H9 (cell line): ENCODE measurements at regions not wholly inside any gene's neighbourhood (a gene's known extent, or its start where the extent isn't known, plus 50 kb on each side); places are given as distances from the start of the nearest gene placed in this dataset.

Experiments used
- DNase-seq: peaks from one replicate; pipeline ENCODE4 v3.0.0-alpha.2; 2017
- H2AFZ ChIP-seq: one replicate; pipeline ENCODE4 v1.6.1; 2013; ENCODE audit warnings: mild to moderate bottlenecking, low read length, control low read depth, moderate library complexity
- H2AK5ac ChIP-seq: 2 replicates; pipeline ENCODE4 v1.6.1; 2013; ENCODE audit warnings: low read length, control low read depth, mixed read lengths; ENCODE audit not compliant: insufficient read length
- H2BK120ac ChIP-seq: one replicate; pipeline ENCODE4 v1.6.1; 2013; ENCODE audit warnings: low read depth, mild to moderate bottlenecking, low read length, control low read depth, inconsistent platforms; ENCODE audit not compliant: poor library complexity, severe bottlenecking
- H2BK12ac ChIP-seq: 2 replicates; pipeline ENCODE4 v1.6.1; 2013; ENCODE audit warnings: low read length, control low read depth, mixed read lengths, low read depth; ENCODE audit not compliant: insufficient read length
- H2BK15ac ChIP-seq: 2 replicates; pipeline ENCODE4 v1.6.1; 2013; ENCODE audit warnings: low read depth, low read length, control low read depth
- H2BK20ac ChIP-seq: one replicate; pipeline ENCODE4 v1.6.1; 2013; ENCODE audit warnings: low read depth, mild to moderate bottlenecking, low read length, control low read depth, inconsistent platforms; ENCODE audit not compliant: poor library complexity, severe bottlenecking
- H2BK5ac ChIP-seq: 2 replicates; pipeline ENCODE4 v1.6.1; 2013; ENCODE audit warnings: low read length, control low read depth, mixed read lengths; ENCODE audit not compliant: insufficient read length
- H3K14ac ChIP-seq: 2 replicates; pipeline ENCODE4 v1.6.1; 2013; ENCODE audit warnings: low read length, control low read depth; ENCODE audit not compliant: insufficient read depth
- H3K18ac ChIP-seq: 2 replicates; pipeline ENCODE4 v1.6.1; 2013; ENCODE audit warnings: low read depth, mild to moderate bottlenecking, mixed read lengths, low read length, control low read depth; ENCODE audit not compliant: insufficient read length
- H3K23ac ChIP-seq: 2 replicates; pipeline ENCODE4 v1.6.1; 2013; ENCODE audit warnings: low read length, control low read depth, mixed read lengths, low read depth; ENCODE audit not compliant: insufficient read length
- H3K23me2 ChIP-seq: 2 replicates; pipeline ENCODE4 v1.6.1; 2013; ENCODE audit warnings: low read depth, mild to moderate bottlenecking, mixed read lengths, low read length, control low read depth; ENCODE audit not compliant: insufficient read length, poor library complexity, severe bottlenecking
- H3K27ac ChIP-seq: 2 replicates; pipeline ENCODE4 v1.5.1; 2013; ENCODE audit warnings: low read length, control low read depth, mixed read lengths, low read depth; ENCODE audit not compliant: insufficient read length
- H3K27me3 ChIP-seq: 2 replicates; pipeline ENCODE4 v1.6.1; 2013; ENCODE audit warnings: low read length, control low read depth, inconsistent platforms; ENCODE audit not compliant: insufficient read depth
- H3K4ac ChIP-seq: 2 replicates; pipeline ENCODE4 v1.6.1; 2013; ENCODE audit warnings: low read depth, mild to moderate bottlenecking, control low read depth, inconsistent platforms, low read length, moderate library complexity
- H3K4me1 ChIP-seq: 2 replicates; pipeline ENCODE4 v1.6.1; 2013; ENCODE audit warnings: low read length, control low read depth, inconsistent platforms; ENCODE audit not compliant: insufficient read depth
- H3K4me2 ChIP-seq: 2 replicates; pipeline ENCODE4 v1.6.1; 2013; ENCODE audit warnings: low read length, control low read depth, mixed read lengths; ENCODE audit not compliant: insufficient read length, insufficient read depth
- H3K56ac ChIP-seq: 2 replicates; pipeline ENCODE4 v1.6.1; 2013; ENCODE audit warnings: low read depth, mild to moderate bottlenecking, mixed read lengths, low read length, control low read depth; ENCODE audit not compliant: insufficient read length
- H3K79me1 ChIP-seq: 2 replicates; pipeline ENCODE4 v1.6.1; 2013; ENCODE audit warnings: low read depth, mild to moderate bottlenecking, moderate library complexity, low read length, control low read depth, inconsistent platforms; ENCODE audit not compliant: insufficient read depth, poor library complexity, severe bottlenecking
- H3K79me2 ChIP-seq: 2 replicates; pipeline ENCODE4 v1.6.1; 2013; ENCODE audit warnings: low read length, control low read depth, inconsistent platforms; ENCODE audit not compliant: insufficient read depth
- H3K9ac ChIP-seq: 2 replicates; pipeline ENCODE4 v1.6.1; 2013; ENCODE audit warnings: low read length, control low read depth, mixed read lengths; ENCODE audit not compliant: insufficient read length; ENCODE audit errors: extremely low read depth
- H3K9me3 ChIP-seq: one replicate; pipeline ENCODE4 v1.6.1; 2013; ENCODE audit warnings: low read depth, low read length, inconsistent platforms; ENCODE audit not compliant: control insufficient read depth
- H3T11ph ChIP-seq: one replicate; pipeline ENCODE4 v1.6.1; 2013; ENCODE audit warnings: mild to moderate bottlenecking, low read length, control low read depth, inconsistent platforms
- H4K20me1 ChIP-seq: one replicate; pipeline ENCODE4 v1.6.1; 2013; ENCODE audit not compliant: control insufficient read depth, insufficient read length, insufficient read depth
- H4K5ac ChIP-seq: 2 replicates; pipeline ENCODE4 v1.6.1; 2013; ENCODE audit warnings: low read depth, mild to moderate bottlenecking, mixed read lengths, low read length, control low read depth; ENCODE audit not compliant: insufficient read length
- H4K8ac ChIP-seq: replicated peaks from 2 replicates; pipeline ENCODE4 v1.6.1; 2013; ENCODE audit warnings: low read length, control low read depth, mixed read lengths, low read depth; ENCODE audit not compliant: insufficient read length
- H4K91ac ChIP-seq: 2 replicates; pipeline ENCODE4 v1.6.1; 2013; ENCODE audit warnings: low read depth, mild to moderate bottlenecking, moderate library complexity, mixed read lengths, low read length, control low read depth; ENCODE audit not compliant: insufficient read length
- H3K27ac Mint-ChIP-seq, 3 experiments: 2 replicates in 2 of 3; 3 replicates in 1 of 3; pipeline ENCODE4 v1.8.0; 2020 to 2021; ENCODE audit warnings: mixed read lengths in 3 of 3, mild to moderate bottlenecking in 1 of 3, moderate library complexity in 1 of 3
- H3K27me3 Mint-ChIP-seq: 2 replicates; pipeline ENCODE4 v1.8.0; 2021; ENCODE audit warnings: low read depth, mild to moderate bottlenecking, moderate library complexity, mixed read lengths
- H3K36me3 Mint-ChIP-seq, 3 experiments: 2 replicates in 2 of 3; 3 replicates in 1 of 3; pipeline ENCODE4 v1.8.0; 2020 to 2021; ENCODE audit warnings: low read depth in 3 of 3, mixed read lengths in 3 of 3; ENCODE audit not compliant: insufficient read depth in 1 of 3
- H3K4me1 Mint-ChIP-seq, 2 experiments: 2 replicates each; pipeline ENCODE4 v1.8.0; 2020; ENCODE audit warnings: mixed read lengths in 2 of 2
- H3K4me3 Mint-ChIP-seq, 2 experiments: 2 replicates in 1 of 2; 3 replicates in 1 of 2; pipeline ENCODE4 v1.8.0; 2020 to 2021; ENCODE audit warnings: mild to moderate bottlenecking in 2 of 2, mixed read lengths in 2 of 2, moderate library complexity in 1 of 2
- H3K9me3 Mint-ChIP-seq, 2 experiments: 2 replicates in 1 of 2; 3 replicates in 1 of 2; pipeline ENCODE4 v1.8.0; 2020; ENCODE audit warnings: mild to moderate bottlenecking in 2 of 2, mixed read lengths in 2 of 2, moderate library complexity in 1 of 2
- WGBS: extraction: QIAGEN DNeasy Blood & Tissue Kit; methylation state at CpG from one replicate; pipeline ENCODE4 v1.1.7; 2013; ENCODE audit warnings: missing lambda C conversion rate, low lambda C conversion rate, mixed read lengths; ENCODE audit not compliant: insufficient read length; ENCODE audit errors: extremely low coverage; 5-methylcytosine and 5-hydroxymethylcytosine counted together
- TF ChIP-seq, protein P1 (sequence below): fragments of 200-600 bp; sonication (generic); conservative IDR thresholded peaks from 3 replicates; pipeline ENCODE4 v1.8.0; 2021; ENCODE audit warnings: antibody characterized with exemption, mild to moderate bottlenecking

DNA sequence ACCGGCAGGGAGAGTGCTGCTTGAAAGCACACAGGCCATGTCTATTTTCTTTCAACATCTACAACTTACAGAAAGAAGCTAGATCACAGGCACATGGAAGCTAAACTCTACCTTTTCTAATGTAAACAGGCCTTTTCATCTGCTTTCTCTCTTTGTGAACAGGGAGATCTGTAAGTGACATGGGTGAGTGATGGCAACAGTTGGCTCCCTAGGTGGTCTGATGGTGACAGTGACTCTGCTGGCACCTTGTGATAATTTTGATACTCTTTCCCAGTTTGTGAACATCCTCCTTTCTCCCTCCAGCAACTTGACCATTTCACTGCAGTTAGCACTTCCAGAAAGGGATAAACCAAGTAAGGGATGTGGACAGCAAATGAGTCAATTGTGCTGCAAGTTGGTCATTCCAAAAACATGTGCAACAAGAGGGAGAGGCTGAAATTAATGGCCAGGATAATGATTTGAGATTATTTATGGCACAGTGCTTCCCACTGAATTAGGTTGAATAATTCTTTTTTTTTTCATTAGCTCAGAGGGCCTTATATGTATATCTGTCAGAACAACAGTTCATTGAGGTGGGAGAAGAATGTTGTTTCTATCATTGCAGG lies 89.5 kb downstream of the XCL2 start:
- TF ChIP-seq, protein P1, sequence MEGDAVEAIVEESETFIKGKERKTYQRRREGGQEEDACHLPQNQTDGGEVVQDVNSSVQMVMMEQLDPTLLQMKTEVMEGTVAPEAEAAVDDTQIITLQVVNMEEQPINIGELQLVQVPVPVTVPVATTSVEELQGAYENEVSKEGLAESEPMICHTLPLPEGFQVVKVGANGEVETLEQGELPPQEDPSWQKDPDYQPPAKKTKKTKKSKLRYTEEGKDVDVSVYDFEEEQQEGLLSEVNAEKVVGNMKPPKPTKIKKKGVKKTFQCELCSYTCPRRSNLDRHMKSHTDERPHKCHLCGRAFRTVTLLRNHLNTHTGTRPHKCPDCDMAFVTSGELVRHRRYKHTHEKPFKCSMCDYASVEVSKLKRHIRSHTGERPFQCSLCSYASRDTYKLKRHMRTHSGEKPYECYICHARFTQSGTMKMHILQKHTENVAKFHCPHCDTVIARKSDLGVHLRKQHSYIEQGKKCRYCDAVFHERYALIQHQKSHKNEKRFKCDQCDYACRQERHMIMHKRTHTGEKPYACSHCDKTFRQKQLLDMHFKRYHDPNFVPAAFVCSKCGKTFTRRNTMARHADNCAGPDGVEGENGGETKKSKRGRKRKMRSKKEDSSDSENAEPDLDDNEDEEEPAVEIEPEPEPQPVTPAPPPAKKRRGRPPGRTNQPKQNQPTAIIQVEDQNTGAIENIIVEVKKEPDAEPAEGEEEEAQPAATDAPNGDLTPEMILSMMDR, result no peak
- Histone ChIP-seq H2BK120ac (no peak overlapping the region), H2AK5ac (no peak overlapping the region), H2BK20ac (no peak overlapping the region), H4K5ac (no peak overlapping the region), H3T11ph (no peak overlapping the region), H3K23me2 (no peaks in the 10 kb centered on the region), H3K4ac (no peak overlapping the region), H4K8ac (no peak overlapping the region), H3K9ac (no peak overlapping the region), H3K79me2 (no peaks in the 10 kb centered on the region), H3K56ac (no peak overlapping the region), H3K4me1 (no peaks in the 10 kb centered on the region), H2AFZ (no peak overlapping the region), H3K18ac (no peak overlapping the region), H3K27me3 (no peaks in the 10 kb centered on the region), H4K20me1 (no peaks in the 10 kb centered on the region), H3K9me3 (no peaks in the 10 kb centered on the region), H2BK12ac (no peak overlapping the region), H3K4me2 (no peak overlapping the region), H3K14ac (no peak overlapping the region), H3K79me1 (no peaks in the 10 kb centered on the region), H2BK5ac (no peak overlapping the region), H4K91ac (no peak overlapping the region), H3K23ac (no peak overlapping the region), H3K27ac (no peak overlapping the region), H2BK15ac (no peak overlapping the region)
- 0 out of 4 replicates have a peak, but pooled peaks cover 0 to 2% of the 10 kb centered on the region in 2 experiments for H3K4me1 Mint-ChIP-seq
- H3K27ac Mint-ChIP-seq, result no peak overlapping the region
- WGBS, result no CpG with 5 or more reads among the region's 1 CpG
- H3K9me3 Mint-ChIP-seq, result peaks cover 16 to 26% of the 10 kb centered on the region in 2 experiments
- DNase-seq, result no peak
- no peaks in the 10 kb centered on the region for H3K27me3 Mint-ChIP-seq
- H3K36me3 Mint-ChIP-seq, result peaks cover 10 to 28% (median 16%) of the 10 kb centered on the region in 3 experiments; a peak in 6 of 7 replicates
- no peak overlapping the region for H3K4me3 Mint-ChIP-seq
